AG04449 (cell line): ENCODE measurements at regions not wholly inside any gene's neighbourhood (a gene's known extent, or its start where the extent isn't known, plus 50 kb on each side); places are given as distances from the start of the nearest gene placed in this dataset.

Source experiments
- CTCF ChIA-PET: fragments of 350-600 bp; formaldehyde crosslinking; extraction: SDS; loops from one replicate; lab custom pipeline; 2021; ENCODE audit warnings: antibody characterized with exemption; lab: Yijun Ruan, JAX
- POLR2A ChIA-PET: fragments of 400-600, 350-600 bp; formaldehyde crosslinking; extraction: SDS; loops from one replicate; lab custom pipeline; 2020; ENCODE audit warnings: antibody characterized with exemption, inconsistent platforms; lab: Yijun Ruan, JAX
- DNase-seq: peaks from one replicate; pipeline ENCODE4 v3.0.0-alpha.2; 2010; ENCODE audit warnings: low read depth, low spot score
- H3K4me3 ChIP-seq: 2 replicates; pipeline ENCODE4 v1.5.1; 2011; ENCODE audit warnings: low read depth, mild to moderate bottlenecking, control low read depth, low read length
- TF ChIP-seq, protein P1 (sequence below): IDR thresholded peaks from one replicate; pipeline ENCODE4 v1.5.1; 2011; ENCODE audit warnings: mild to moderate bottlenecking, moderate library complexity, low read length, control low read depth, inconsistent platforms; ENCODE audit not compliant: insufficient read depth; ENCODE audit errors: missing control alignments

DNA sequence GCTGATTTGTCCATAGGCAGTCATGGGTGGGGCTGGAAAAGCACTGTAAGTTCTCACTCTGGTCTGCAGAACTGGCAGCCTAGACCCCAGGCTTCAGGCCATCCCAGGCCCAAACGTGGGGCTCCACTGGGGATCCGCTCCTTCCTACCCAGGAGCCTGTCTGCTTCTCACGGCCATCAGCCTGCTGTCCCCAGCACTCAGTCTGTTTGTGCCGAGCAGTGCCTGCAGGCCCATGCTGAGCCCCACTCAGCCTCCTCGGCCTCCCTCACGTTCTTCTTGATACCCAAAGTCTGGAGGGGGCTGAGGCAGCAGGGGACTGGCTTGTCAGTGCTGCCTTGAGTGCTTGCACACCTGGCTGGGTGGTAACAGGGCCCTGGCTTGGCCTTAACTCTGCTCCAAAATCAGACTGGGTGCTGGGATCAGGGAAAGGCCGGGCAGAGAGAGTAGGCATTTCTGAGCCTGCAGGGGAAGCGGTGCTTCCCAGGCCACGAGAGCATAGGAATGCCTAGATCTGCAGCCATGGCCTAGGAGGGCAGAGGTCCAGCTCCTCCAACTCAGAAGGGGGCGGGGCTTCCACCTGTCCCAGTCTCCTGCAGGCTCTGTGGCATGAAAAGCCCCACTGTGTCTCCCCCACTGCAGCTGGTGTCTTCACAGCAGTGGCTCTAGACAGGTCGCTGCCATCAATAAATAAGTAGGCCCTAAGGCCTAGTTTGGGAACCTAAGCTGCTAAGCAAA, 772.4 kb upstream of the FBXO33 start:
- TF ChIP-seq, protein P1, sequence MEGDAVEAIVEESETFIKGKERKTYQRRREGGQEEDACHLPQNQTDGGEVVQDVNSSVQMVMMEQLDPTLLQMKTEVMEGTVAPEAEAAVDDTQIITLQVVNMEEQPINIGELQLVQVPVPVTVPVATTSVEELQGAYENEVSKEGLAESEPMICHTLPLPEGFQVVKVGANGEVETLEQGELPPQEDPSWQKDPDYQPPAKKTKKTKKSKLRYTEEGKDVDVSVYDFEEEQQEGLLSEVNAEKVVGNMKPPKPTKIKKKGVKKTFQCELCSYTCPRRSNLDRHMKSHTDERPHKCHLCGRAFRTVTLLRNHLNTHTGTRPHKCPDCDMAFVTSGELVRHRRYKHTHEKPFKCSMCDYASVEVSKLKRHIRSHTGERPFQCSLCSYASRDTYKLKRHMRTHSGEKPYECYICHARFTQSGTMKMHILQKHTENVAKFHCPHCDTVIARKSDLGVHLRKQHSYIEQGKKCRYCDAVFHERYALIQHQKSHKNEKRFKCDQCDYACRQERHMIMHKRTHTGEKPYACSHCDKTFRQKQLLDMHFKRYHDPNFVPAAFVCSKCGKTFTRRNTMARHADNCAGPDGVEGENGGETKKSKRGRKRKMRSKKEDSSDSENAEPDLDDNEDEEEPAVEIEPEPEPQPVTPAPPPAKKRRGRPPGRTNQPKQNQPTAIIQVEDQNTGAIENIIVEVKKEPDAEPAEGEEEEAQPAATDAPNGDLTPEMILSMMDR = no peak
- CTCF ChIA-PET = no interaction called here
- no peak for DNase-seq
- POLR2A ChIA-PET = no interaction called here
- H3K4me3 ChIP-seq = no peak overlapping the region

DNA sequence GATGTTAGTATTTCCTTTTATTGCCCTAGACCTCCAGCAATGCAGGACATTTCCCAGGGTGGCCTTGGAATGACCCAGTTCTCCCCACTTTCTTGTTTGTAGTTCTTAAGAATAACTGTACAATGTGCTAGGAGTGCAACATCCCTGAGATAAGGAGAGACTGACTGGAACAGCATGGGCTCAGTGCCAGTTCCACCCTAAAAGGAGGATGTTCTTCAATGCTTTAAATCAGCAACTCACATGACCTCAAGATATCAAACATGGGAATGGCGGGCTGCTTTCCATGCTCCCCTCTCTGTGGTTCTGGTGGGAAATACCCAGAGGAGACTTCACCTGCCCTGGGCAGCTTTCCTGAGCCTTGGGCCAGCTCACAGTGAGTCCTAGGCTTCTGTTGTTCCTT, 766.9 kb upstream of the FBXO33 start:
- no peak for DNase-seq
- no peak overlapping the region for H3K4me3 ChIP-seq
- ChIA-PET POLR2A (no interaction called here), CTCF (no interaction called here)
- TF ChIP-seq, protein P1 = no peak

DNA sequence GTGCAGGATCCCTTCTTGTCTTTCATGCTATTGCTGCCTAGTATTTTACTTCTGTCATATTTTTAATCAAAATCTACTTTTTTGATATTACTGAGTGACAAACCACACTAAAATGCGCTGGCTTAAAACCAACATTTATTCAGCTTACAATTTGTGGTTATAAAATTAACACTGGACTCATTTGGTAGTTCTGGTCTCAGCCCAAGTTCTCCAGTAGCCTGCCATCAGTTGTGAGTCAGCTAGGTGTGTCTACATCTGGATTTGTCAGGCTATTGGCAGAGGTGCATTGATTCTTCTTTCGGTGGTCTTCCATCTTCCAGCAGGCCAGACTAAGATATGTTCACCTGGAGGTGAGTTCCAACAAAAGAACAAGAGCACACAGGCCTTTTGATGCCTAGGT, 765.1 kb upstream of the FBXO33 start:
- CTCF ChIA-PET = no interaction called here
- TF ChIP-seq, protein P1 = no peak
- POLR2A ChIA-PET = no interaction called here
- H3K4me3 ChIP-seq = no peak overlapping the region
- DNase-seq = no peak

DNA sequence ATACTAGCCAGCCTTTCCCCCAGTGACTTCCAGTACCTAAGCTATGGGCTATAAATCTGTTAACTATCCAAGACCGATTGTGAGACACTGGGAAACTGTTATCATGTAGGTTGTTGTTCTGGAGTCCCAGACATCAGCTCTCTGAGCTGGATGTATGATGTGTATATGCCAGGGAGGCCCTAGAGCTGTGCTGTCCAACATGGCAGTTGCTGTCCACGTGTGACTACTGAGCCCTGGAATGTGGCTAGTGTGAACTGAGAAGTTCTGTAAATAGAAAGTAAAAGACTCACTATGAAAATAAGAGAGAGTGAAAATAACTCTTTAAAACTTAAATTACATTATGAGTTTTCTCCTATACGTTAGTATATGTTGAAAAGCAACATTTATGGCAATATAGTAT, 755.8 kb upstream of the FBXO33 start:
- TF ChIP-seq, protein P1 = no peak
- ChIA-PET CTCF (no interaction called here), POLR2A (no interaction called here)
- no peak overlapping the region for H3K4me3 ChIP-seq
- DNase-seq = no peak

DNA sequence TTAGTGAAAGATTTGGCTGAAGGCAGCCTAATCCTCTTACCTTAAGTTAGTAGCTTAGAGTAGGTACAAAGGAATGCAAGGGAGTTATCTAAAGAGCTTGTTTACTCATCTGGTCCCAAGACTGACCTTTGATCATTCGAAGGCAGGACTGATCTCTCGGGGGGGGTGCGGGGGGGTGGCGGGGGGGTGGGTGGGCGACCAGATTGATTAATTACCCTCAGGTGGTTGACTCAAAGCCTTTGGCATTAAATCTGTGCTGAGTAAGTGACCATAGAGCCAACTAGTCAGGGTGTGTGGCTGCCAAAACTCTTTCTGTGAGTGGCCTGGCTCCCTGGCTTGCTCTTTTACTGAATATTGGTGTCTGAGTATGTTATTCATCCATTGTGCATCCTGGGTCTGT, 731.9 kb upstream of the FBXO33 start:
- H3K4me3 ChIP-seq = no peak overlapping the region
- TF ChIP-seq, protein P1 = no peak
- ChIA-PET POLR2A (no interaction called here), CTCF (no interaction called here)
- no peak for DNase-seq

DNA sequence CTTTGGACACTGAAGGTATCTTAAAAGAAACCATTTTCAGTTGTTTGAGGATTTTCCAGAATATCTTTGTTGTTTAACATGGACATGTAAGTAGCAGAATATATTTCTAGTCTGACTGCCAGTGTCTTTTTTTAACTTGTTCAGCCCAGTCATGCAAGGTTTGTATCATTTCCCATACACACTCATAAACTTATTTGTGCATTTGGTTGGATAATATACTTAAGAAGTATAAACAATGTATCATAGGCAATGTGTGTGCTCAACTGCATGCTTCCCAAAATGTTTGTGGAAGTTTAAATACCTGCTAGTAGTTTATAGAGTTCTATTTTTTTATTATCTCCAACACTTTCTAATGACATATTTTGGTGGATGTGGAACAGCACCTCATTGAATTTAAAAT, 707.4 kb upstream of the FBXO33 start:
- POLR2A ChIA-PET = no interaction called here
- H3K4me3 ChIP-seq = no peak overlapping the region
- TF ChIP-seq, protein P1 = no peak
- no peak for DNase-seq
- CTCF ChIA-PET = no interaction called here
